ENCODE measurements at regions not wholly inside any gene's neighbourhood (a gene's known extent, or its start where the extent isn't known, plus 50 kb on each side); places are given as distances from the start of the nearest gene placed in this dataset.

- ChIA-PET RAD21 (ENCODE audit: low non-redundant PET in 1 of 2, low total read pairs in 2 of 2, uncharacterized antibody in 2 of 2, unreplicated experiment in 2 of 2) (no interaction called here), POLR2A (no interaction called here), CTCF (no interaction called here)
- no peak for TF ChIP-seq SP1 (IDR thresholded peaks at IDR 0.05; ENCODE audit: low read depth)
- no peak for TF ChIP-seq SIN3A (IDR thresholded peaks at IDR 0.05; ENCODE audit: low read depth)
- no peak for TF ChIP-seq YY1 (IDR thresholded peaks at IDR 0.05; ENCODE audit: extremely low read depth, insufficient replicate concordance, low read depth, low read length)
- TF ChIP-seq POLR2AphosphoS5 (IDR thresholded peaks at IDR 0.05; ENCODE audit: low read depth, low read length): no peak
- TF ChIP-seq ZNF274 (IDR thresholded peaks at IDR 0.05; ENCODE audit: low read depth, low read length): no peak
- no peak for TF ChIP-seq FOSL1 (IDR thresholded peaks at IDR 0.05; ENCODE audit: low read depth)
- TF ChIP-seq RAD21 (IDR thresholded peaks at IDR 0.05; ENCODE audit: low read depth): no peak
- TF ChIP-seq CBX3 (IDR thresholded peaks at IDR 0.05; ENCODE audit: low read depth): no peak
- intact Hi-C loops (cut with micrococcal nuclease): loop anchor here (5.0 kb wide), 1 partner anchor 47 kb away; no protein-coding TSS in a partner anchor
- Histone ChIP-seq H3K9ac (ENCODE audit: low read length) (no peak overlapping the region), H3K79me2 (ENCODE audit: insufficient read depth, low read length) (no peaks in the 10 kb centered on the region), H3K9me2 (ENCODE audit: insufficient read depth) (no peaks in the 10 kb centered on the region), H3K4me1 (ENCODE audit: control insufficient read depth in 1 of 2, insufficient read depth in 2 of 2, low read length in 2 of 2) (peaks cover 3 to 9% of the 10 kb centered on the region in 2 experiments; a peak in 2 of 4 replicates), H2AFZ (ENCODE audit: low read depth, low read length, poor library complexity, severe bottlenecking) (no peak overlapping the region), H3K27ac (ENCODE audit: low read depth, low read length) (no peak overlapping the region), H3K36me3 (ENCODE audit: control insufficient read depth in 1 of 2, insufficient read depth in 2 of 2, low read length in 2 of 2) (no peaks in the 10 kb centered on the region), H3K4me3 (replicated peaks in 1 of 2; ENCODE audit: low read depth in 1 of 2, low read length in 2 of 2) (no peak overlapping the region), H3K9me3 (ENCODE audit: control insufficient read depth in 1 of 2, insufficient read depth in 1 of 2, low read depth in 1 of 2, low read length in 2 of 2) (no peaks in the 10 kb centered on the region), H3K27me3 (ENCODE audit: insufficient read depth, low read length) (no peaks in the 10 kb centered on the region), H3K4me2 (ENCODE audit: low read length) (no peak overlapping the region), H4K20me1 (ENCODE audit: insufficient read depth) (no peaks in the 10 kb centered on the region)
- no peak for ATAC-seq
- no peak for DNase-seq (ENCODE audit: low read depth, low spot score)
- no TSS peak for BruUV-seq (replicated peaks)
These were observed 108.7 kb downstream of the TOMM20 start for GRCh38 chr1:235019961-235020360.

- no peak overlapping the region for H3K9ac ChIP-seq (ENCODE audit: low read length)
- DNase-seq (ENCODE audit: low read depth, low spot score) (no peak), ATAC-seq (no peak)
- no TSS peak for BruUV-seq (replicated peaks)
- no peaks in the 10 kb centered on the region for H4K20me1 ChIP-seq (ENCODE audit: insufficient read depth)
- H3K27ac ChIP-seq (ENCODE audit: low read depth, low read length): no peak overlapping the region
- ChIA-PET POLR2A (no interaction called here), CTCF (no interaction called here), RAD21 (ENCODE audit: low non-redundant PET in 1 of 2, low total read pairs in 2 of 2, uncharacterized antibody in 2 of 2, unreplicated experiment in 2 of 2) (no interaction called here)
- H3K4me3 ChIP-seq (replicated peaks in 1 of 2; ENCODE audit: low read depth in 1 of 2, low read length in 2 of 2): no peak overlapping the region
- H2AFZ ChIP-seq (ENCODE audit: low read depth, low read length, poor library complexity, severe bottlenecking): no peak overlapping the region
- H3K4me2 ChIP-seq (ENCODE audit: low read length): no peak overlapping the region
- H3K36me3 ChIP-seq (ENCODE audit: control insufficient read depth in 1 of 2, insufficient read depth in 2 of 2, low read length in 2 of 2): no peaks in the 10 kb centered on the region
- TF ChIP-seq CTCF (IDR thresholded peaks at IDR 0.05 in 2 of 3, conservative IDR thresholded peaks at IDR 0.05 in 1 of 3; ENCODE audit: borderline replicate concordance in 1 of 3, insufficient read depth in 1 of 3, low read depth in 2 of 3, low read length in 2 of 3): no peak
- H3K79me2 ChIP-seq (ENCODE audit: insufficient read depth, low read length): no peaks in the 10 kb centered on the region
- peaks cover 3 to 9% of the 10 kb centered on the region in 2 experiments; a peak in 2 of 4 replicates for H3K4me1 ChIP-seq (ENCODE audit: control insufficient read depth in 1 of 2, insufficient read depth in 2 of 2, low read length in 2 of 2)
- intact Hi-C loops (cut with micrococcal nuclease): loop anchor here (5.0 kb wide), 1 partner anchor 48 kb away; no protein-coding TSS in a partner anchor
- no peaks in the 10 kb centered on the region for H3K9me3 ChIP-seq (ENCODE audit: control insufficient read depth in 1 of 2, insufficient read depth in 1 of 2, low read depth in 1 of 2, low read length in 2 of 2)
- no peaks in the 10 kb centered on the region for H3K9me2 ChIP-seq (ENCODE audit: insufficient read depth)
- no peaks in the 10 kb centered on the region for H3K27me3 ChIP-seq (ENCODE audit: insufficient read depth, low read length)
These were observed 109.2 kb downstream of the TOMM20 start for GRCh38 chr1:235019471-235019870.
